DMS153 (cell line): ENCODE measurements at regions not wholly inside any gene's neighbourhood (a gene's known extent, or its start where the extent isn't known, plus 50 kb on each side); places are given as distances from the start of the nearest gene placed in this dataset.
"Not testable (repeated sequence)": the region's sequence is repeated elsewhere in the genome, so short reads cannot be mapped to it uniquely, and the experiment has no call there.

Experiments used
- DNase-seq: peaks from one replicate; lab custom pipeline; 2025; lab: John Stamatoyannopoulos, UW

GRCh38 chr10:121278386-121278785, 319.9 kb downstream of the FGFR2 start:
- DNase-seq = not testable (repeated sequence)

- no peak for DNase-seq
Measured at GRCh38 chr10:121281576-121281975, 316.7 kb downstream of the FGFR2 start.

DNA sequence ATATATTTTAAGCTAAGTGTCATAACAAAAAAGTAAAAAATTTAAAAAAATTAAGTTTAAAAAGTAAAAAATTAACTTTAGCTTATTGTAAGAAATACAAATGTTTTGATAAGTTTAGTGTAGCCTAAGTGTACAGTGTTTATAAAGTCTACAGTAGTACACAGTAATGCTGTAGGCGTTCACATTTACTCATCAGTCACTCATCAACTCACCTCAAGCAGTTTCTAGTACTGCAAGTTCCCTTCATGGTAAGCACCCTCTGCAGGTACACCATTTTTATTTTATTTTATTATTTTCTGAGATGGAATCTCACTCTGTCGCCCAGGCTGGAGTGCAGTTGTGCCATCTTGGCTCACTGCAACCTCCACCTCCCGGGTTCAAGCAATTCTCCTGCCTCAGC, 316.0 kb downstream of the FGFR2 start:
- no peak for DNase-seq

DNA sequence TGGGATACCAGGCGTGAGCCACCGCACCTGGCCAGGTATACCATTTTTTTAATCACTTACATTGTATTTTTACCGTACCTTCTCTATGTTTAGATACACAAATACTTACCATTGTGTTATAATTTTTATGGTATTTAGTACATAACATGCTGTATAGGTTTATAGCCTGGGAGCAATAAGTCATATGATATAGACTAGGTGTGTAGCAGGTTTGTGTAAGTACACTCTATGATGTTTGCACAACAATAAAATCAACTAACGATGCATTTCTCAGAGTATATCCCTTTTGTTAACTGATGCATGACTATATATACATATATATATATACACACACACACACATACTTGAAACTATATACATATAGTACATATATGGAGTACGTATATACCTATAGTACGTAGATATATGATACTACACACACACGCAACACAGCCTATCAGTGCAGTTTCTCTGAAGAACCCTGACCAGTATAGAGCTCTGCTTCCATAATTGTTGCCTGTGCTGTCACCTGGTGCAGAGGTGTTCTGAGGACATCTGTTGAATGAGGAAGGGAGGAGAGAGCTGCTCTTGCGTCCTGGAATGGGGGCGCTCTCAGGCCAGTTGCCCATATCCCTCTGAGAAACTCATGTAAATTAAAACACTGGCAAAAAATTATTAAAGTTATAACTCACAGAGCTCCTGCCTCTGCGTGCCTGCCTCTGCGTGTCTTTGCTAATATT, 315.3 kb downstream of the FGFR2 start:
- peak; percentile 24 for DNase-seq

DNA sequence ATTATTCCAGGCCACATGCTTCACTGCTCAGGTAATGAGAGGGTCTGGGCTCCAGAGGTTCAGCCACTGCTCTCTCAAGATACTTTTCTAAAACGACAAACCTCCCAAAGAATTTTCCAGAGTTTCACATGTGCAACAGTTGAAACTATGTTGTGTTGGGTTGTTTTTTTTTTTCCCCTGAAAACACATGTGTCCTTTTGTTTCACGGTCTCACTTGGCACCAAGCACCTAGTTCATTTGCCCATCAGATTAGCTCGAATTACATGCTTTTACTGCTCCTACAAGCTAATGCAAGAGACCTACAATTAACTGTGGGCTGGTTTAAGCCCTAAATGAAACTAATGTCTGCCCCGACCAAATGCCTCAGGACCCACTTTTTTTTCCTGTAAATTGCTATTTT, 313.3 kb downstream of the FGFR2 start:
- no peak for DNase-seq

DNA sequence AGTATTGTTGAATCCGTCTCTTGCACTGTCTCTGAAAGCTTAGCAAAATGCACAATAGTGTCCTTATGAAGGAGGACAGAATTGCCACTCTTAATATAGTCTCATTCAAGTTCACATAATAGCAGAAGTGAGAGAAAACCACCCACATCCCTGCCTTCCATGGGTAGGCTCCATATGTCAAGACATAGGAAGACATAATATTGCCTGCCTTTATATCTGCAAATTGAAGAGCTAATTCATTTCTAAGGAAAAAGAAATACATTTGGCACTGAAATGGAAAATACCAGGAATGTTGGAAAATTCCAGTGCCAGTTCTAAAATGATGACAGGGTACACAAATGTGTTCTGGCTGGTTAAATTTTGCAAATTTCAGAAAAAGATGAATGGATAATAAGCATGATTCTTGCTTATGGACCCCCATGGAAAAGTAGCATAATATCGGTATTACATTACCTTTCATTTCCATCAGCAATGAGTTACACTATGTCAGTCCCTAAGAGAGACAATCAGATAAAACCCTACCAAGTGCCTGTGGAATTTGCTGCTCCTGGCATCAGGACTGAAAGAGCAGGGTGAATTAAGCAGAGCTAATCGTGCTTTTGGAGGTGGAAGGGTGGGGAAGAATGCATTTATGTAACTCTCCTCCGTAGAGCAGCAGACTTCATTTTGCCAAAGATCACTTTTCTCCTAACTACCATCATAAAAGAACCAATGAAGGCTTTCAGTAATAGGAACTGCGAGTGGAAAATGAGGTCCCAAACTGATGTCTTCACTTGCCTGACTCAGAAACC, 312.6 kb downstream of the FGFR2 start:
- DNase-seq = no peak

- no peak for DNase-seq
Measured at GRCh38 chr10:121288011-121288410, 310.2 kb downstream of the FGFR2 start.

DNA sequence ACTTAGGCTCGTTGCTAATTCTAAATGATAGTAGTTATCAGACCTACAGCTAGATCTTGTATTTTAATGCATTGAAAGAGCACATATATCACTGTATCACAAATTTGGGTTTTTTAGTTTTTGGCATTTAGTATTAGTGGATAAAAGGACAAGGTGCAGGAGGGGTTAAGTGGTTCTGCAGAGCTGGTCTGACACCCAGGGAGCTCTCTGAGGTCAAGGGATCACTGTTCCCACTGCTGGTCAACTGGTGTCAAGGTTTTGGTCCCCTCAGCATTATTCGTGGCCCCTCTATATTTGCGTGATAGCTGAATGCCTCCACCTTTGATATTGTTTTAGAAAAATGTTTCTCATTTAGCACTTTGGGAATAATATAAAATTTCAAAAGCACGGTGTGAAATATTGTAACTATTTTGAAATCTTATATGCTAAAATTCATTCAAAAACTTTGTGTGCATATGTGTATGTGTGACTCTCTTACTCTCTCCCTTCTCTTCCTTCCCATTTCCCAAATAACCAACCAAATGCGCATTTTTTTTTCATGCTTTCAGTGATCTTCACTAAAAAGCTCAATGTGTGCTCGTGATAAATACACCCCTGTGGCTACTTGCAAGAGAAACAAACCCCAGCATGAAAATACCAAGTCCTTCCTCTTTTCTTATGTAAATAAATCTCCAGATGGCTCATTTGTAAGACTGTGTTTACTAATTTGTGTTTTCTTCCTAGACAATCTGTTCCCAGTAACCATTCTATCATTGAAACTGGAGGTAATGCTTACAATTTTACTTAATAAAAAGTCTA, 309.2 kb downstream of the FGFR2 start:
- DNase-seq = no peak

- DNase-seq = no peak
Measured at GRCh38 chr10:121289800-121290199, 308.4 kb downstream of the FGFR2 start.

- DNase-seq = no peak
Measured at GRCh38 chr10:121290674-121291073, 307.6 kb downstream of the FGFR2 start.

DNA sequence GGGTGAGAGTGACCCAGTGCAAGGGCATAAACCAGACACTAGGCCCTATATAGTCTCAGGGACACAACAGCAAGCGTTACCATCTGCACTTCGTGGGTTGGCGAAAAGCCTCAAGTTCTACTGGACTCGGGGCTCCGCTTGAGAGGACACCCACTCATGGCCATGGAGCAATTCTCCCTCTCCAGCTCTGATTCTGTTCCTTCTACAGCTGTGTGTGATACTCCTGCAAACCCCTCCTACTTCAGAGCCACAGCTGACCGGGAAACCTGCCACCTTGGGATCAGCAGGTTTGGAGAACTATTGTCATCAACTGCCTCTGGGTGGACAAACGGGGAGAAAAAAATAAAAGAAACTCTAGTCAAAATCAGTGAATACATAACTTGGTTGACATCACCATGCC, 306.9 kb downstream of the FGFR2 start:
- no peak for DNase-seq

DNA sequence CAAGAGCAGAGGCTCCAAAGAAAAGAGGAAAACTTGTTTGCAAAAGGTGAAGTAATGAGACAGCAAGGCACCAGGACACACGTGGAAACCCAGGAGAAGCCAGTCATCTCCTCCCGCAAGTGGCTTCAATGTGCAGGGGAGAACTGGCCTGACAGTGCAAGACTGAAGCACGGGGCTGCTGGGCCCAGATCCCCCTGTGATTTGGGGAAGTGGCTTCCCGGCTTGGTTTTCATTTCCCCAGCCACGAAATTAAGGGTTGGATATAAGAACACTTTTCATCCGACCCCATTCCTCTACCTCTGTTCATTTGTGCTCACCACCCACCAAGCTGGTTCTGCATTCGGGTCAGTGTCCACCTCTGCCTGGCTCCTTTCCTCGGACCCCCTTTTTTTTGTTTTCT, 306.4 kb downstream of the FGFR2 start:
- DNase-seq = no peak

DNA sequence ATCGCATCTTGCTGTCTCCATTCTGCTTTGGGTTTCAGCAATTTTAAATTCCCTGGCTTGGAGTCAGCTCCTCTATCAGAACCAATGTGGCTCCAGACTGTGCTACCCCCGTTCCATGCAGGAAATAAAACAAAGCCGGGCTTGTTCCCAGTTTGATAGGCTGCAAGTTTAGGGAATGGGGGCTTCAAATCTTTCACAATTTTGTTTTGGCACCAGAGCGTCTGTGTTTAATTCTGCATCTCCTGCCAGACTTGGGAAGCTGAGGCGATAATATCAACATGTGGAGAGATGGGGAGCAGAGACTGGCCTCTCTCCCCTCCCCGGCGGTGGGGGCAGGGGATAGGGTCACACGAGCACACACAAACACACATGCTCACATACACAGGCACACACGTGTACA, 305.9 kb downstream of the FGFR2 start:
- no peak for DNase-seq

GRCh38 chr10:121293110-121293509, 305.1 kb downstream of the FGFR2 start:
- DNase-seq = no peak

DNA sequence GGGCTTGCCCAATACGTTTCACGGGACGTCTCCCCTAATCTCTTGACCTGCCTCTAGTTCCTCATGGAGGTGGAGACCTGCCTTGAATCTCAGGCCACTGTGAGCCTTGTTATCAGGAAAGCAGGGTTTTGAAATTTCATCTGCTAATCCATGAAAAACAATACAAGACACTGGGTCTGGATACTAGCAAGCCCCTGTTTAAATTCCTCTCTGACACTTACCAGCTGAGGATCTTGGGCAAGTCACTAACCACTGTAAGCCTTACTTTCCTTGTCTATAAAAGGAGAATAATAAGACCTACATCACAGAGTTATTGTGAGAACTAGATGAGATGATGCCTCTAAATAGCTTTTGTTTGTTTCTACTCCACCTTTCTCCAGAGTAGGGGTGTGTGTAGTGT, 303.6 kb downstream of the FGFR2 start:
- no peak for DNase-seq

GRCh38 chr10:121296378-121296777, 301.9 kb downstream of the FGFR2 start:
- DNase-seq = no peak

GRCh38 chr10:121296881-121297585, 301.2 kb downstream of the FGFR2 start:
- no peak for DNase-seq

- no peak for DNase-seq
Measured at GRCh38 chr10:121300723-121301122, 297.5 kb downstream of the FGFR2 start.

- DNase-seq = no peak
Measured at GRCh38 chr10:121302541-121303180, 295.6 kb downstream of the FGFR2 start.

GRCh38 chr10:121303287-121303890, 294.9 kb downstream of the FGFR2 start:
- no peak for DNase-seq

DNA sequence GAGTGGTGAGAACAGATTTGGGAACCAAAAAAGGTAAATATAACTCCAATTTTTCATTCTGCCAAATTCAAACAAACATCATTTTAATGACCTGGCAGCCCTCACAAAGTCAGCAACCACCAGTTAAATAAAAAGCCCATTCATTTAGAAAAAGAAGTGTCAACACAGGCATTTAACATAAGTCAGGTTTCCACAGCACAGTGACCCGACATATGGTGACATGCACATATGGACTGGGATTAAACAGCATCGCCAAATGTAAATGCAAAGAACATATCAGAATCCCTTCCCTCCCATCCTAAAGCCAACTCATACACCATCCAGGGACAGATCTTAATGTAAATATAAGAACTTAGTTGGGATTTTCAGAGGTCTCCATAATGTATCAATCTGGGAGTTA, 293.2 kb downstream of the FGFR2 start:
- DNase-seq = no peak
